Gastrocnemius medialis (tissue), 4 donors: ENCODE measurements at regions not wholly inside any gene's neighbourhood (a gene's known extent, or its start where the extent isn't known, plus 50 kb on each side); places are given as distances from the start of the nearest gene placed in this dataset.

Source experiments
- ATAC-seq, 2 donors: fragments of 150-250 bp; one replicate each; pipeline ENCODE4 v1.9.1; 2016
- DNase-seq, 2 donors: peaks; one replicate each; pipeline ENCODE4 v3.0.0-alpha.2; 2019
- H3K27ac ChIP-seq, 4 donors: fragments of 200-600 bp; sonication (generic); 1 replicate in 1 of 4; 2 replicates in 3 of 4; pipeline ENCODE4 v1.5.1; 2016 to 2018; ENCODE audit warnings: mild to moderate bottlenecking in 2 of 4, moderate library complexity in 1 of 4
- H3K27me3 ChIP-seq, 3 donors: fragments of 200-600 bp; sonication (generic) in 2 of 3; 1 replicate in 1 of 3; 2 replicates in 2 of 3; pipeline versions ENCODE4 v1.5.1 to v1.6.0; 2016 to 2019; ENCODE audit warnings: mild to moderate bottlenecking in 1 of 3, moderate library complexity in 1 of 3
- H3K36me3 ChIP-seq, 2 donors: fragments of 200-600 bp; sonication (generic) in 1 of 2; one replicate each; pipeline ENCODE4 v1.5.1; 2017 to 2018
- H3K4me1 ChIP-seq, 2 donors: fragments of 200-600 bp; sonication (generic) in 1 of 2; one replicate each; pipeline ENCODE4 v1.5.1; 2016 to 2017; ENCODE audit warnings: mild to moderate bottlenecking in 2 of 2
- H3K4me3 ChIP-seq, 4 donors: fragments of 200-600 bp; sonication (generic) in 3 of 4; 1 replicate in 1 of 4; 2 replicates in 3 of 4; pipeline ENCODE4 v1.5.1; 2016 to 2019; ENCODE audit warnings: mild to moderate bottlenecking in 2 of 4
- H3K9me3 ChIP-seq, 3 donors: fragments of 200-600 bp; sonication (generic) in 2 of 3; 1 replicate in 1 of 3; 2 replicates in 2 of 3; pipeline ENCODE4 v1.5.1; 2016 to 2019
- CTCF ChIP-seq, 5 experiments: fragments of 450-650 bp in 3 of 5; fragments of 200-600 bp in 2 of 5; sonication (generic) in 2 of 5; IDR thresholded peaks in 4 of 5; conservative IDR thresholded peaks in 1 of 5; 1 replicate in 4 of 5; 2 replicates in 1 of 5; pipeline ENCODE4 v1.5.1; 2016 to 2019; ENCODE audit warnings: antibody characterized with exemption in 5 of 5, mild to moderate bottlenecking in 3 of 5, moderate library complexity in 3 of 5
- POLR2A ChIP-seq, 2 donors: fragments of 450-650 bp; IDR thresholded peaks; one replicate each; pipeline ENCODE4 v1.6.1; 2017; ENCODE audit warnings: antibody characterized with exemption in 2 of 2, mild to moderate bottlenecking in 2 of 2, moderate library complexity in 2 of 2
- in situ Hi-C, 4 donors: fragments of 200-750 bp; cut with MboI; loops; one replicate each; pipeline versions ENCODE4 v1.15.0 to v1.8.0; 2017; ENCODE audit warnings: low sequenced_read_pairs in 4 of 4
- intact Hi-C: fragments of 100-400 bp; cut with DNase I; formaldehyde crosslinking; loops from one replicate; pipeline ENCODE4 v1.15.1; 2023; ENCODE audit warnings: low total_unique reads

- in situ Hi-C loops = no loop called here
- DNase-seq (no peak), ATAC-seq (no peak)
- Histone ChIP-seq H3K9me3 (no peaks in the 10 kb centered on the region), H3K27me3 (no peaks in the 10 kb centered on the region), H3K4me3 (no peak overlapping the region), H3K27ac (no peak overlapping the region), H3K36me3 (no peaks in the 10 kb centered on the region), H3K4me1 (no peaks in the 10 kb centered on the region)
- intact Hi-C loops = no loop called here
- TF ChIP-seq CTCF (IDR thresholded peaks at IDR 0.05 in 4 of 5, conservative IDR thresholded peaks at IDR 0.05 in 1 of 5) (no peak), POLR2A (IDR thresholded peaks at IDR 0.05) (no peak)
These were observed 1076.7 kb downstream of the TMTC2 start for GRCh38 chr12:83763425-83763824.

GRCh38 chr12:83759906-83760305 is 1073.2 kb downstream of the TMTC2 start:
- Histone ChIP-seq H3K27ac (no peak overlapping the region), H3K4me3 (no peak overlapping the region), H3K36me3 (no peaks in the 10 kb centered on the region), H3K9me3 (no peaks in the 10 kb centered on the region), H3K4me1 (no peaks in the 10 kb centered on the region), H3K27me3 (no peaks in the 10 kb centered on the region)
- intact Hi-C loops (no loop called here), in situ Hi-C loops (no loop called here)
- DNase-seq = no peak
- no peak for TF ChIP-seq CTCF (IDR thresholded peaks at IDR 0.05 in 4 of 5, conservative IDR thresholded peaks at IDR 0.05 in 1 of 5)
- no peak for TF ChIP-seq POLR2A (IDR thresholded peaks at IDR 0.05)
- no peak for ATAC-seq

- in situ Hi-C loops = no loop called here
These were observed 1072.4 kb downstream of the TMTC2 start for GRCh38 chr12:83758888-83759631.

GRCh38 chr12:83753904-83754303 is 1067.2 kb downstream of the TMTC2 start:
- no peak for TF ChIP-seq POLR2A (IDR thresholded peaks at IDR 0.05)
- TF ChIP-seq CTCF (IDR thresholded peaks at IDR 0.05 in 4 of 5, conservative IDR thresholded peaks at IDR 0.05 in 1 of 5) = no peak
- in situ Hi-C loops (no loop called here), intact Hi-C loops (no loop called here)
- H3K9me3 ChIP-seq = no peaks in the 10 kb centered on the region
- ATAC-seq (no peak), DNase-seq (no peak)
- no peaks in the 10 kb centered on the region for H3K27me3 ChIP-seq
- H3K4me3 ChIP-seq = no peak overlapping the region
- H3K4me1 ChIP-seq = no peaks in the 10 kb centered on the region
- no peak overlapping the region for H3K27ac ChIP-seq
- no peaks in the 10 kb centered on the region for H3K36me3 ChIP-seq

More at GRCh38 chr12:83758888-83759631, 1072.4 kb downstream of the TMTC2 start:
- Histone ChIP-seq H3K27ac (no peak overlapping the region), H3K4me1 (no peaks in the 10 kb centered on the region), H3K4me3 (no peak overlapping the region), H3K9me3 (no peaks in the 10 kb centered on the region), H3K36me3 (no peaks in the 10 kb centered on the region), H3K27me3 (no peaks in the 10 kb centered on the region)
- DNase-seq = no peak
- no peak for TF ChIP-seq POLR2A (IDR thresholded peaks at IDR 0.05)
- TF ChIP-seq CTCF (IDR thresholded peaks at IDR 0.05 in 4 of 5, conservative IDR thresholded peaks at IDR 0.05 in 1 of 5) = no peak
- no peak for ATAC-seq
- intact Hi-C loops = no loop called here

- ATAC-seq (no peak), DNase-seq (no peak)
- in situ Hi-C loops = no loop called here
- Histone ChIP-seq H3K36me3 (no peaks in the 10 kb centered on the region), H3K27ac (no peak overlapping the region), H3K27me3 (no peaks in the 10 kb centered on the region), H3K9me3 (no peaks in the 10 kb centered on the region), H3K4me3 (no peak overlapping the region), H3K4me1 (no peaks in the 10 kb centered on the region)
- no peak for TF ChIP-seq POLR2A (IDR thresholded peaks at IDR 0.05)
- TF ChIP-seq CTCF (IDR thresholded peaks at IDR 0.05 in 4 of 5, conservative IDR thresholded peaks at IDR 0.05 in 1 of 5) = no peak
- intact Hi-C loops = no loop called here
These were observed 1066.5 kb downstream of the TMTC2 start for GRCh38 chr12:83753205-83753604.
